Ishikawa (cell line): ENCODE measurements at regions not wholly inside any gene's neighbourhood (a gene's known extent, or its start where the extent isn't known, plus 50 kb on each side); places are given as distances from the start of the nearest gene placed in this dataset.

Source experiments
- CEBPB ChIP-seq: IDR thresholded peaks from 2 replicates; pipeline ENCODE4 v1.6.1; 2012
- CREB1 ChIP-seq: IDR thresholded peaks from 2 replicates; pipeline ENCODE4 v1.6.1; 2012; ENCODE audit warnings: low read depth
- EGR1 ChIP-seq: IDR thresholded peaks from 2 replicates; pipeline ENCODE4 v1.6.1; 2012
- EP300 ChIP-seq: IDR thresholded peaks from 2 replicates; pipeline ENCODE4 v1.6.1; 2012; ENCODE audit warnings: borderline replicate concordance
- FOXM1 ChIP-seq: IDR thresholded peaks from 2 replicates; pipeline ENCODE4 v1.6.1; 2012; ENCODE audit warnings: low read depth, borderline replicate concordance
- MAX ChIP-seq: IDR thresholded peaks from 2 replicates; pipeline ENCODE4 v1.6.1; 2012
- NFIC ChIP-seq: IDR thresholded peaks from 2 replicates; pipeline ENCODE4 v1.6.1; 2012
- RAD21 ChIP-seq: IDR thresholded peaks from 2 replicates; pipeline ENCODE4 v1.6.1; 2012; ENCODE audit warnings: low read depth
- REST ChIP-seq: IDR thresholded peaks from 2 replicates; pipeline ENCODE4 v1.6.1; 2012; ENCODE audit warnings: low read depth, mild to moderate bottlenecking
- TAF1 ChIP-seq: IDR thresholded peaks from 2 replicates; pipeline ENCODE4 v1.6.1; 2012; ENCODE audit warnings: low read depth, mild to moderate bottlenecking
- TEAD4 ChIP-seq: IDR thresholded peaks from 2 replicates; pipeline ENCODE4 v1.6.1; 2012
- USF1 ChIP-seq: IDR thresholded peaks from 2 replicates; pipeline ENCODE4 v1.6.1; 2012
- ZBTB7A ChIP-seq: IDR thresholded peaks from 2 replicates; pipeline ENCODE4 v1.6.1; 2012; ENCODE audit warnings: low read depth

GRCh38 chr3:106720510-106720909, 656.7 kb upstream of the CCDC54 start:
- TF ChIP-seq RAD21 (no peak), TAF1 (no peak), EP300 (no peak), NFIC (no peak), CEBPB (no peak), EGR1 (no peak), USF1 (no peak), ZBTB7A (no peak), REST (no peak), MAX (no peak), TEAD4 (no peak), FOXM1 (no peak), CREB1 (no peak)
